A549 (cell line): ENCODE measurements at regions not wholly inside any gene's neighbourhood (a gene's known extent, or its start where the extent isn't known, plus 50 kb on each side); places are given as distances from the start of the nearest gene placed in this dataset.

ENCODE experiments used
- ATAC-seq, 2 experiments: fragments of 200-7000 bp in 1 of 2; fragments of >200 bp in 1 of 2; cut with Nextera tagmentation in 1 of 2; cut with Tn5 transposase in 1 of 2; 3 replicates each; pipeline versions ENCODE4 v1.8.0 to v1.9.1; 2018 to 2020; ENCODE audit warnings: mild to moderate bottlenecking in 1 of 2, moderate library complexity in 1 of 2
- CTCF ChIA-PET: fragments of 300-600 bp; sonication (Branson Sonifier 250); formaldehyde crosslinking; extraction: SDS; loops from one replicate; lab custom pipeline; 2021; ENCODE audit warnings: antibody characterized with exemption, inconsistent platforms; lab: Yijun Ruan, JAX
- POLR2A ChIA-PET: fragments of 350-600 bp; formaldehyde crosslinking; extraction: SDS; loops from one replicate; lab custom pipeline; 2021; ENCODE audit warnings: antibody characterized with exemption, inconsistent platforms; lab: Yijun Ruan, JAX
- DNase-seq, 2 experiments: peaks; one replicate each; pipeline versions ENCODE4 v3.0.0 to v3.0.0-alpha.2; 2011 to 2016; ENCODE audit warnings: low read depth in 1 of 2, low spot score in 1 of 2
- FAIRE-seq: peaks from 2 replicates; lab custom pipeline; 2011; peaks lifted over from hg19 to GRCh38; lab: Jason Lieb, UNC
- H3K27ac ChIP-seq, 2 experiments: fragments of >200 bp; sonication (Bioruptor Twin); formaldehyde crosslinking; 3 replicates each; pipeline ENCODE4 v1.5.1; 2016 to 2017
- H3K4me1 ChIP-seq: fragments of >200 bp; sonication (Bioruptor Twin); formaldehyde crosslinking; 3 replicates; pipeline ENCODE4 v1.6.1; 2016
- H3K4me2 ChIP-seq: fragments of >200 bp; sonication (Bioruptor Twin); formaldehyde crosslinking; 3 replicates; pipeline ENCODE4 v1.6.1; 2016
- H3K4me3 ChIP-seq: fragments of >200 bp; sonication (Bioruptor Twin); formaldehyde crosslinking; 3 replicates; pipeline ENCODE4 v1.5.1; 2016
- H3K9me3 ChIP-seq: fragments of >200 bp; sonication (Bioruptor Twin); formaldehyde crosslinking; 3 replicates; pipeline ENCODE4 v1.6.1; 2016
- CEBPB ChIP-seq, 2 experiments: fragments of >200 bp in 1 of 2; sonication (Bioruptor Twin) in 1 of 2; formaldehyde crosslinking in 1 of 2; IDR thresholded peaks; 2 replicates each; pipeline ENCODE4 v1.6.1; 2012 to 2016
- CHD4 ChIP-seq: fragments of 200-600 bp; sonication (generic); IDR thresholded peaks from 2 replicates; pipeline ENCODE4 v1.6.1; 2016; ENCODE audit warnings: antibody characterized with exemption, mild to moderate bottlenecking, borderline replicate concordance
- CTCF ChIP-seq: fragments of >200 bp; sonication (Bioruptor Twin); formaldehyde crosslinking; IDR thresholded peaks from 3 replicates; pipeline ENCODE4 v1.5.1; 2016
- ESRRA ChIP-seq: fragments of 150-350 bp; IDR thresholded peaks from 2 replicates; pipeline ENCODE4 v1.6.1; 2014; ENCODE audit warnings: mild to moderate bottlenecking, low read length, borderline replicate concordance
- FOSB ChIP-seq: fragments of 250-450 bp; sonication (Bioruptor Pico); IDR thresholded peaks from 2 replicates; pipeline ENCODE4 v1.5.0; 2020; ENCODE audit warnings: mild to moderate bottlenecking, moderate library complexity
- FOSL2 ChIP-seq, 2 experiments: fragments of 450-650 bp in 1 of 2; fragments of >200 bp in 1 of 2; sonication (Bioruptor Twin) in 1 of 2; formaldehyde crosslinking; IDR thresholded peaks; 2 replicates each; pipeline versions ENCODE4 v1.5.0 to v1.6.1; 2016 to 2020; ENCODE audit warnings: mild to moderate bottlenecking in 1 of 2, moderate library complexity in 1 of 2
- GATA3 ChIP-seq: IDR thresholded peaks from 2 replicates; pipeline ENCODE4 v1.6.1; 2012; ENCODE audit warnings: borderline replicate concordance
- HES2 ChIP-seq: fragments of >200 bp; sonication (Bioruptor Twin); formaldehyde crosslinking; IDR thresholded peaks from 2 replicates; pipeline ENCODE4 v1.6.1; 2016
- HOXA7 ChIP-seq: fragments of 250-450 bp; sonication (Bioruptor Pico); IDR thresholded peaks from 2 replicates; pipeline ENCODE4 v1.5.0; 2020; ENCODE audit warnings: mild to moderate bottlenecking, moderate library complexity
- KDM1A ChIP-seq: fragments of 200-600 bp; sonication (generic); IDR thresholded peaks from 2 replicates; pipeline ENCODE4 v1.6.1; 2016; ENCODE audit warnings: low read depth, mild to moderate bottlenecking
- MAX ChIP-seq: IDR thresholded peaks from 2 replicates; pipeline ENCODE4 v1.6.1; 2012
- MAZ ChIP-seq: fragments of 150-350 bp; IDR thresholded peaks from 2 replicates; pipeline ENCODE4 v1.6.1; 2014; ENCODE audit warnings: antibody characterized with exemption, low read depth, low read length, borderline replicate concordance
- NFE2L2 ChIP-seq: fragments of 150-350 bp; conservative IDR thresholded peaks from 2 replicates; pipeline ENCODE4 v1.6.1; 2014; ENCODE audit warnings: low read length
- NPAS2 ChIP-seq: fragments of 250-450 bp; sonication (Bioruptor Pico); IDR thresholded peaks from 2 replicates; pipeline ENCODE4 v1.8.0; 2022; ENCODE audit warnings: mild to moderate bottlenecking, moderate library complexity, borderline replicate concordance
- REST ChIP-seq: fragments of 200-600 bp; sonication (generic); IDR thresholded peaks from 2 replicates; pipeline ENCODE4 v1.6.1; 2016; ENCODE audit warnings: antibody characterized with exemption, mild to moderate bottlenecking, moderate library complexity
- TP53 ChIP-seq: fragments of 250-450 bp; sonication (Bioruptor Pico); IDR thresholded peaks from 2 replicates; pipeline ENCODE4 v1.5.0; 2021; ENCODE audit warnings: mild to moderate bottlenecking, moderate library complexity
- USF2 ChIP-seq: fragments of 450-650 bp; IDR thresholded peaks from 2 replicates; pipeline ENCODE4 v1.6.1; 2014; ENCODE audit warnings: antibody characterized with exemption
- WGBS: methylation state at CpG from one replicate; pipeline ENCODE4 v1.1.6; 2017; ENCODE audit errors: missing lambda C conversion rate; 5-methylcytosine and 5-hydroxymethylcytosine counted together

GRCh38 chr1:57479471-57479870 lies 55.6 kb upstream of the DAB1 start:
- no peaks in the 10 kb centered on the region for H3K4me1 ChIP-seq
- CTCF ChIA-PET: interaction anchor here (1.0 kb wide), 1 partner anchor 9 kb away, joined by 3 read pairs; no protein-coding TSS in a partner anchor
- FAIRE-seq: no peak

GRCh38 chr1:57475366-57475765 lies 51.5 kb upstream of the DAB1 start:
- ATAC-seq: no peak
- no peak overlapping the region for H3K27ac ChIP-seq
- no peak overlapping the region for H3K4me2 ChIP-seq
- H3K4me3 ChIP-seq: no peak overlapping the region
- no peak for FAIRE-seq
- no peaks in the 10 kb centered on the region for H3K4me1 ChIP-seq
- 57% methylated on average over 5 of the region's 5 CpGs for WGBS
- ChIA-PET CTCF (no interaction called here), POLR2A (no interaction called here)
- no peaks in the 10 kb centered on the region for H3K9me3 ChIP-seq
- DNase-seq: no peak
- TF ChIP-seq HOXA7 (no peak), USF2 (no peak), KDM1A (no peak), HES2 (no peak), REST (no peak), CHD4 (no peak), FOSB (CRISPR knock-in tag) (no peak), MAZ (no peak), ESRRA (no peak)

More at GRCh38 chr1:57479471-57479870, 55.6 kb upstream of the DAB1 start:
- no peak for ATAC-seq
- Histone ChIP-seq H3K27ac (no peak overlapping the region), H3K4me2 (no peak overlapping the region), H3K4me3 (no peak overlapping the region), H3K9me3 (no peaks in the 10 kb centered on the region)
- DNase-seq: no peak
- TF ChIP-seq GATA3 (no peak), REST (no peak), KDM1A (no peak), TP53 (CRISPR knock-in tag) (no peak), MAX (no peak), CEBPB (IDR thresholded peaks at IDR 0.05) (no peak), CTCF (no peak), NPAS2 (CRISPR knock-in tag) (no peak), FOSL2 (IDR thresholded peaks at IDR 0.05) (no peak), FOSL2 (CRISPR knock-in tag; IDR thresholded peaks at IDR 0.05) (no peak), USF2 (no peak), NFE2L2 (no peak)
- POLR2A ChIA-PET: no interaction called here
